ENCODE measurements at regions not wholly inside any gene's neighbourhood (a gene's known extent, or its start where the extent isn't known, plus 50 kb on each side); places are given as distances from the start of the nearest gene placed in this dataset.

DNA sequence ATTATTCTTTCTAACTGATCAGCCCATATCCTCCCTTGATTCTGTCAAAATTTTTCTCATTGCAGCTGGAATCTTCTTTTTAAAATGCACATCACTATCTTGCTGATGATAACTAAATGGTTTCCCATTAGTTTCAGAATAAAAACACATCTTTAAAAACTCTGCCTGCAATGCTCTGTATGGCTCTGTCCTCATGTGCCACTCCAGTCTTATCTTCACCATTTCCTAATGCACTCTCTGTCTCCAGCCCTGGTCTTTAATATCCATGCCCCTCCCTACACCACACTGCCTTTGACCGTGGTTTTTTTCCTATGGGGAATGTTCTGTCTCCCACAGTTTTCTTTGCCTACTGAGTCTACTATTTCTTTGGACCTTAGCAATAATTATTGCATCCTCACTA lies 244.1 kb upstream of the ARSJ start:
- Histone ChIP-seq H3K4me1 (no peaks in the 10 kb centered on the region), H3K27me3 (no peaks in the 10 kb centered on the region), H3K27ac (no peak overlapping the region), H3K9me3 (no peaks in the 10 kb centered on the region), H3K4me3 (no peak overlapping the region), H3K36me3 (no peaks in the 10 kb centered on the region)
- TF ChIP-seq, protein P1, sequence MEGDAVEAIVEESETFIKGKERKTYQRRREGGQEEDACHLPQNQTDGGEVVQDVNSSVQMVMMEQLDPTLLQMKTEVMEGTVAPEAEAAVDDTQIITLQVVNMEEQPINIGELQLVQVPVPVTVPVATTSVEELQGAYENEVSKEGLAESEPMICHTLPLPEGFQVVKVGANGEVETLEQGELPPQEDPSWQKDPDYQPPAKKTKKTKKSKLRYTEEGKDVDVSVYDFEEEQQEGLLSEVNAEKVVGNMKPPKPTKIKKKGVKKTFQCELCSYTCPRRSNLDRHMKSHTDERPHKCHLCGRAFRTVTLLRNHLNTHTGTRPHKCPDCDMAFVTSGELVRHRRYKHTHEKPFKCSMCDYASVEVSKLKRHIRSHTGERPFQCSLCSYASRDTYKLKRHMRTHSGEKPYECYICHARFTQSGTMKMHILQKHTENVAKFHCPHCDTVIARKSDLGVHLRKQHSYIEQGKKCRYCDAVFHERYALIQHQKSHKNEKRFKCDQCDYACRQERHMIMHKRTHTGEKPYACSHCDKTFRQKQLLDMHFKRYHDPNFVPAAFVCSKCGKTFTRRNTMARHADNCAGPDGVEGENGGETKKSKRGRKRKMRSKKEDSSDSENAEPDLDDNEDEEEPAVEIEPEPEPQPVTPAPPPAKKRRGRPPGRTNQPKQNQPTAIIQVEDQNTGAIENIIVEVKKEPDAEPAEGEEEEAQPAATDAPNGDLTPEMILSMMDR (IDR thresholded peaks at IDR 0.05), result no peak
- no peak for DNase-seq (ENCODE audit: low spot score)

DNA sequence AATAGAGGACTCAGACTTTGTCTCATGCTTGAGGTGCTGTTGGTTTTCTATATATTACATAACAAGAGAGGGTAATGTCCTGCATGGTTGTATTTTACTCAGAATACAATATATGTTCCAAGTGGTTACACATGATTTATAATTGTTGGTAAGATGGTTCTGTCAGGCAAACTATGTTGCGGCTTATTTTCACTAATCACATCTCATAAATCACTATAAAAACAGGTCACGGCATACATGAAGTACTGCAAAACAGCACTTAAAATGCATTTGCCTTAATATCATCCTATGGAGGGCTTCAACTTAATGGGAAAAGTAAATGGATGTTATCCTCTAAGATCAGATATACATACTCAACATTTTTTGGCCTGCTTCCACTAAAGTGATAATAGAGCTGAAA lies 246.0 kb upstream of the ARSJ start:
- H3K4me3 ChIP-seq, result no peak overlapping the region
- H3K4me1 ChIP-seq, result no peaks in the 10 kb centered on the region
- H3K27ac ChIP-seq, result no peak overlapping the region
- DNase-seq (ENCODE audit: low spot score), result no peak
- no peaks in the 10 kb centered on the region for H3K9me3 ChIP-seq
- no peaks in the 10 kb centered on the region for H3K36me3 ChIP-seq
- TF ChIP-seq, protein P1 (IDR thresholded peaks at IDR 0.05), result no peak
- H3K27me3 ChIP-seq, result no peaks in the 10 kb centered on the region

DNA sequence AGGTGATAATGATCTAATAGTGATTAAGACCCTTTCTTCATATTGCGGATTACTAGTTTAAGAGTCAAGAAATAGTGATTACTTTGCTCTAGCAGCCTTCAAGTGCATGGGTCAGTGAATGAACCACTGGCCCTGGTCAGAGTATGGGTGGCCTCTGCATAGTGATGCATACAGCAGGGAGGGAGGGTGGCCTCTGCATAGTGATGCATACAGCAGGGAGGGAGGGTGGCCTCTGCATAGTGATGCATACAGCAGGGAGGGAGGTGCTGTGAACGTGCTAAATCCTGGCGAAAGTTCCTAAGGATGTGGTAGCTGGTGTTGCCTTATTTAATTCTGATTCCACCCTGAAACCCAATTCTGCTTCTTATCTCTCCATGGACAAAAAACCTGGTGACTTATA lies 246.7 kb upstream of the ARSJ start:
- Histone ChIP-seq H3K36me3 (no peaks in the 10 kb centered on the region), H3K4me1 (no peaks in the 10 kb centered on the region), H3K9me3 (no peaks in the 10 kb centered on the region), H3K27ac (no peak overlapping the region), H3K27me3 (no peaks in the 10 kb centered on the region), H3K4me3 (no peak overlapping the region)
- DNase-seq (ENCODE audit: low spot score), result no peak
- TF ChIP-seq, protein P1 (IDR thresholded peaks at IDR 0.05), result no peak

DNA sequence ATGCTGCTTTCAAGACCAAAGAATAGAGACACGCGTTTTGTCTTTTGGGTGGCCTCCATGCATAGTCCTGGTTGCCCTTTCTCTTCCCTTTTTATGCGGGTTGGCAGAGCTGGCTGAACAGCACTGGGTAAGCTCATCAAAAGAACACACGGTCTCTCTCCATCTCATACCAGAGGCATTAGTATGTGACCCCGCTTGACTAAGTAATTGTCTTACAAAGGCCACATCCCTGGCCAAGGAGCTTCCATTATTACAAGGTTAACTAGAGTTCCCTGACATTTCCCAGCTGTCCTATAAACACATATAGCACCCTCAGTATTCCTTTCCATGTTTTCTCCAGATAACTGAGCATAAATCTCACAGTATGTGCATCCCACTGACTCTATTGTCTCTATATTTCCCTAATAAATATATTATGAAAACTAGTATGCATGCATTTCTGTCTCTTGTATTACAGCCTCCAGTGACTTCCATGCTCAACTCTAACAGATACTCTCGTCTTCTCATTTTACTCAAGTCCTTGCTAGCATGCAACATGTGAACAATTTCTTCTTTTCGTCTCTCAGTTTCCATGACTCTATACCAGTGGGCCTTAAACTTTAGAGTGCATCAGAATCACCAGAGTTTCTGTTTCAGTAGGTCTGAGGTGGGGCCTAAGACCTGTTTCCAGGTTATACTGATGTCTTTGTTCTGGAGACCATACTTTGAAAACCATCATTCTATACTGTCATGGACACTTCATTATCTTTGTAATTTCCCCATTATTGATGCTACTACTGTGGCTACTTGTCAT lies 247.7 kb upstream of the ARSJ start:
- Histone ChIP-seq H3K27ac (no peak overlapping the region), H3K36me3 (no peaks in the 10 kb centered on the region), H3K4me3 (no peak overlapping the region), H3K4me1 (no peaks in the 10 kb centered on the region), H3K27me3 (no peaks in the 10 kb centered on the region), H3K9me3 (no peaks in the 10 kb centered on the region)
- TF ChIP-seq, protein P1 (IDR thresholded peaks at IDR 0.05), result no peak
- no peak for DNase-seq (ENCODE audit: low spot score)

DNA sequence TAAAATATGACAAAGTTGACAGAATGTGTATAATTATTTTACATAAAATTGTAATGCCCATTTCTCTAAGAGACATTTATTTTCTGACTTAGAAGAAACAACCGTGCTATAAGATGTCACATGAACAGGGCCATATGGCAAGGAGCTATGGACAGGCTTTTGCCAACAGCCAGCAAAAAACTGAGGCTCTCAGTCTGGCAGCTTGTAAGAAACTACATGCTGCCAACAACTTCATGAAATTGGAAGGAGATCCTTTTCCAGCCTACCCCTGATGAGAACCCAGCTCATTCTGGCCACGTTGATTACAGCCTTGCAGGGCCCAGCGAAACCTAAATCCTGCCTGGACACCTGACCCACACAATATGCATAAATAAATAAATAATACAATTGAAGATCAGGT lies 250.3 kb upstream of the ARSJ start:
- Histone ChIP-seq H3K27me3 (no peaks in the 10 kb centered on the region), H3K4me1 (no peaks in the 10 kb centered on the region), H3K4me3 (no peak overlapping the region), H3K9me3 (no peaks in the 10 kb centered on the region), H3K27ac (no peak overlapping the region), H3K36me3 (no peaks in the 10 kb centered on the region)
- TF ChIP-seq, protein P1 (IDR thresholded peaks at IDR 0.05), result no peak
- DNase-seq (ENCODE audit: low spot score), result no peak
